ENCODE measurements at regions not wholly inside any gene's neighbourhood (a gene's known extent, or its start where the extent isn't known, plus 50 kb on each side); places are given as distances from the start of the nearest gene placed in this dataset.

DNA sequence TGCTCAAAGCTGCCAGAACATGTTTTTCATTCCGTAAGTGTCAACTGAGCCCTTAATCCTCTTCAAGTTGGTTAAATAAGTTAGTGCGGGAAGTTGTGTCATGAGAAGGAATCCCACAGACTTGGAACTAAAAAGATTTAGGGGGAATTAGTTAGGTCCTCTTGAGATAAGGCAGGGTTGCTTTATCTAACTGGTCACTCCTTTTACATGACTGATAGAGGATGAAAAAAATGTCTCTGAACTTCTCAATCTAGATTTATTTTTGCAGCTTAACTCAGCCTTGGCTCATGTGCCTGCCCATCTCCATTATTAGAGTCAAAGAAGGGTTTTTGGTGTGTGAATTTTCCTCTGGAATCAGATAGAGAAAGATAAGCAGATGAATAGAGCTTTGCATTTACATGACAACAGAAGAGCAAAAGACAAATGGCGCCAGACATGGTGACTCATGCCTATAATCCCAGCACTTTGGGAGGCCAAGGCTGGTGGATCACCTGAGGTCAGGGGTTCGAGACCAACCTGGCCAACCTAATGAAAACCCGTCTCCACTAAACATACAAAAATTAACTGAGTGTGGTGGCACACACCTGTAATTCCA, 882.9 kb downstream of the RPA4 start:
- ATAC-seq (no peak), DNase-seq (no peak)
- ChIA-PET CTCF (no interaction called here), POLR2A (ENCODE audit: unreplicated experiment) (no interaction called here)
- Histone ChIP-seq H2AFZ (ENCODE audit: low read length) (no peak overlapping the region), H3K9ac (ENCODE audit: low read length) (no peak overlapping the region), H3K27me3 (ENCODE audit: low read length) (no peaks in the 10 kb centered on the region), H3K4me3 (ENCODE audit: low read length) (no peak overlapping the region), H3K4me2 (ENCODE audit: low read length) (no peak overlapping the region), H3K9me2 (replicated peaks; ENCODE audit: low read length) (no peaks in the 10 kb centered on the region), H3K4me1 (ENCODE audit: insufficient read depth, low read length) (no peaks in the 10 kb centered on the region), H3K9me3 (ENCODE audit: low read length) (no peaks in the 10 kb centered on the region), H3K27ac (ENCODE audit: low read length) (no peak overlapping the region), H4K20me1 (ENCODE audit: low read length) (no peaks in the 10 kb centered on the region), H3K79me2 (ENCODE audit: low read length) (no peaks in the 10 kb centered on the region), H3F3A (ENCODE audit: low read length, unreplicated experiment) (no peaks in the 10 kb centered on the region), H3K36me3 (ENCODE audit: low read depth, low read length) (no peaks in the 10 kb centered on the region)
- TF ChIP-seq, protein P1, sequence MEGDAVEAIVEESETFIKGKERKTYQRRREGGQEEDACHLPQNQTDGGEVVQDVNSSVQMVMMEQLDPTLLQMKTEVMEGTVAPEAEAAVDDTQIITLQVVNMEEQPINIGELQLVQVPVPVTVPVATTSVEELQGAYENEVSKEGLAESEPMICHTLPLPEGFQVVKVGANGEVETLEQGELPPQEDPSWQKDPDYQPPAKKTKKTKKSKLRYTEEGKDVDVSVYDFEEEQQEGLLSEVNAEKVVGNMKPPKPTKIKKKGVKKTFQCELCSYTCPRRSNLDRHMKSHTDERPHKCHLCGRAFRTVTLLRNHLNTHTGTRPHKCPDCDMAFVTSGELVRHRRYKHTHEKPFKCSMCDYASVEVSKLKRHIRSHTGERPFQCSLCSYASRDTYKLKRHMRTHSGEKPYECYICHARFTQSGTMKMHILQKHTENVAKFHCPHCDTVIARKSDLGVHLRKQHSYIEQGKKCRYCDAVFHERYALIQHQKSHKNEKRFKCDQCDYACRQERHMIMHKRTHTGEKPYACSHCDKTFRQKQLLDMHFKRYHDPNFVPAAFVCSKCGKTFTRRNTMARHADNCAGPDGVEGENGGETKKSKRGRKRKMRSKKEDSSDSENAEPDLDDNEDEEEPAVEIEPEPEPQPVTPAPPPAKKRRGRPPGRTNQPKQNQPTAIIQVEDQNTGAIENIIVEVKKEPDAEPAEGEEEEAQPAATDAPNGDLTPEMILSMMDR (conservative IDR thresholded peaks at IDR 0.05; ENCODE audit: low read depth, low read length), result no peak
- TF ChIP-seq EZH2phosphoT487 (IDR thresholded peaks at IDR 0.05; ENCODE audit: borderline replicate concordance, low read length), result no peak
- no peak for TF ChIP-seq EZH2 (IDR thresholded peaks at IDR 0.05; ENCODE audit: low read length, unreplicated experiment)
- intact Hi-C loops (cut with micrococcal nuclease), result no loop called here
- no TSS peak for BruUV-seq (replicated peaks)

DNA sequence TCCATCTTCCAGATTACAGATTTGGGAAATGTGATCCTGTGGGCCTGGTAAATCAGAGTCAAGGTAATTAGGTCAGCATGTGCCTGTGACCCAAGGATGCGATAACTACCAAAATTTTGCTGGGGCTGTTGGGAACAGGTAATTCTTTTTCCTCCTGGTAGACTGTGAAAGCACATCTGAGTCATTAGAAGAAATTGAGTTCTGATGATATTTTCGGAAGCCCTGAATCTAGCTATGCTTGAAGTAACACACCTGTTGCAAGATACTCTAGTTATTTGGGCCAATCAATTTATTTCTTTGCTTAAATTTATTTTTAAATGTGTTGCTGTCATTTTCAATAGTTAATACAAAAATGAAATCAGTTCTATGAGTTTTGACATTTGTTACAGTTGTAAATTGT, 903.6 kb downstream of the RPA4 start:
- no peak for DNase-seq
- no TSS peak for BruUV-seq (replicated peaks)
- H3K9me3 ChIP-seq (ENCODE audit: low read length), result no peaks in the 10 kb centered on the region
- H3K27ac ChIP-seq (ENCODE audit: low read length), result no peak overlapping the region
- H3K27me3 ChIP-seq (ENCODE audit: low read length), result no peaks in the 10 kb centered on the region
- ATAC-seq, result no peak
- H3K9ac ChIP-seq (ENCODE audit: low read length), result no peak overlapping the region
- no peak overlapping the region for H3K4me2 ChIP-seq (ENCODE audit: low read length)
- H3K4me1 ChIP-seq (ENCODE audit: insufficient read depth, low read length), result no peaks in the 10 kb centered on the region
- no peaks in the 10 kb centered on the region for H3K9me2 ChIP-seq (replicated peaks; ENCODE audit: low read length)
- CTCF ChIA-PET, result no interaction called here
- H3K4me3 ChIP-seq (ENCODE audit: low read length), result no peak overlapping the region
- H3F3A ChIP-seq (ENCODE audit: low read length, unreplicated experiment), result no peaks in the 10 kb centered on the region
- POLR2A ChIA-PET (ENCODE audit: unreplicated experiment), result no interaction called here
- TF ChIP-seq EZH2 (IDR thresholded peaks at IDR 0.05; ENCODE audit: low read length, unreplicated experiment), result no peak
- TF ChIP-seq, protein P1 (conservative IDR thresholded peaks at IDR 0.05; ENCODE audit: low read depth, low read length), result no peak
- no peak for TF ChIP-seq EZH2phosphoT487 (IDR thresholded peaks at IDR 0.05; ENCODE audit: borderline replicate concordance, low read length)
- intact Hi-C loops (cut with micrococcal nuclease), result no loop called here
- no peaks in the 10 kb centered on the region for H3K79me2 ChIP-seq (ENCODE audit: low read length)
- H3K36me3 ChIP-seq (ENCODE audit: low read depth, low read length), result no peaks in the 10 kb centered on the region
- no peaks in the 10 kb centered on the region for H4K20me1 ChIP-seq (ENCODE audit: low read length)
- H2AFZ ChIP-seq (ENCODE audit: low read length), result no peak overlapping the region

DNA sequence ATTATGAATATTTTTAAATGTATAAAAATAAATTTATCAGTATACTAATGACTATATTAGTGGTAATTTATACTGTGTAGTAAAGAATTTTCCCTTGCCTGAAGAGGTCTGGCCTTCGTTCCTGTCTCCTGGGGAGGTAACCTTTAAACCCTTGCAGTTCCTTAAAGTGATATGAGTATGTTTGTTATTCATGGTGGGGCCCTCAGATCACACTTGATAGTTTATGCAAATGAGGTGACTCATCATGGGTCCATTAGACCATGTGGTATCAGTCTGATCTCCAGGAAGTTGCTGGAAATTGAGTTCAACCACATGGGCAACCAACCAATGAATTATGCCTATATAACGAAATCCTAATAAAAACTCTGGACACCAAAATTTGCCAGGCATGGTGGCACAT, 904.1 kb downstream of the RPA4 start:
- POLR2A ChIA-PET (ENCODE audit: unreplicated experiment), result no interaction called here
- H3K79me2 ChIP-seq (ENCODE audit: low read length), result no peaks in the 10 kb centered on the region
- no peaks in the 10 kb centered on the region for H3K27me3 ChIP-seq (ENCODE audit: low read length)
- H4K20me1 ChIP-seq (ENCODE audit: low read length), result no peaks in the 10 kb centered on the region
- H3K9me3 ChIP-seq (ENCODE audit: low read length), result no peaks in the 10 kb centered on the region
- H3K4me2 ChIP-seq (ENCODE audit: low read length), result no peak overlapping the region
- no peak overlapping the region for H3K27ac ChIP-seq (ENCODE audit: low read length)
- H3F3A ChIP-seq (ENCODE audit: low read length, unreplicated experiment), result no peaks in the 10 kb centered on the region
- no TSS peak for BruUV-seq (replicated peaks)
- TF ChIP-seq, protein P1 (conservative IDR thresholded peaks at IDR 0.05; ENCODE audit: low read depth, low read length), result no peak
- TF ChIP-seq EZH2phosphoT487 (IDR thresholded peaks at IDR 0.05; ENCODE audit: borderline replicate concordance, low read length) (no peak), EZH2 (IDR thresholded peaks at IDR 0.05; ENCODE audit: low read length, unreplicated experiment) (no peak)
- DNase-seq (no peak), ATAC-seq (no peak)
- H3K36me3 ChIP-seq (ENCODE audit: low read depth, low read length), result no peaks in the 10 kb centered on the region
- H3K4me3 ChIP-seq (ENCODE audit: low read length), result no peak overlapping the region
- H3K4me1 ChIP-seq (ENCODE audit: insufficient read depth, low read length), result no peaks in the 10 kb centered on the region
- CTCF ChIA-PET, result no interaction called here
- H3K9ac ChIP-seq (ENCODE audit: low read length), result no peak overlapping the region
- intact Hi-C loops (cut with micrococcal nuclease), result no loop called here
- H3K9me2 ChIP-seq (replicated peaks; ENCODE audit: low read length), result no peaks in the 10 kb centered on the region
- H2AFZ ChIP-seq (ENCODE audit: low read length), result no peak overlapping the region
